Stimulated activated CD4-positive, alpha-beta T cell treated with anti-CD3 and anti-CD28 coated beads, Interleukin-4, amount 100 ng/mL, for 4 hours (primary cell): ENCODE measurements at regions not wholly inside any gene's neighbourhood (a gene's known extent, or its start where the extent isn't known, plus 50 kb on each side); places are given as distances from the start of the nearest gene placed in this dataset.
"Not testable (repeated sequence)": the region's sequence is repeated elsewhere in the genome, so short reads cannot be mapped to it uniquely, and the experiment has no call there.

ENCODE experiments used
- DNase-seq, 2 experiments: peaks; one replicate each; pipeline ENCODE4 v3.0.0-alpha.2; 2020

DNA sequence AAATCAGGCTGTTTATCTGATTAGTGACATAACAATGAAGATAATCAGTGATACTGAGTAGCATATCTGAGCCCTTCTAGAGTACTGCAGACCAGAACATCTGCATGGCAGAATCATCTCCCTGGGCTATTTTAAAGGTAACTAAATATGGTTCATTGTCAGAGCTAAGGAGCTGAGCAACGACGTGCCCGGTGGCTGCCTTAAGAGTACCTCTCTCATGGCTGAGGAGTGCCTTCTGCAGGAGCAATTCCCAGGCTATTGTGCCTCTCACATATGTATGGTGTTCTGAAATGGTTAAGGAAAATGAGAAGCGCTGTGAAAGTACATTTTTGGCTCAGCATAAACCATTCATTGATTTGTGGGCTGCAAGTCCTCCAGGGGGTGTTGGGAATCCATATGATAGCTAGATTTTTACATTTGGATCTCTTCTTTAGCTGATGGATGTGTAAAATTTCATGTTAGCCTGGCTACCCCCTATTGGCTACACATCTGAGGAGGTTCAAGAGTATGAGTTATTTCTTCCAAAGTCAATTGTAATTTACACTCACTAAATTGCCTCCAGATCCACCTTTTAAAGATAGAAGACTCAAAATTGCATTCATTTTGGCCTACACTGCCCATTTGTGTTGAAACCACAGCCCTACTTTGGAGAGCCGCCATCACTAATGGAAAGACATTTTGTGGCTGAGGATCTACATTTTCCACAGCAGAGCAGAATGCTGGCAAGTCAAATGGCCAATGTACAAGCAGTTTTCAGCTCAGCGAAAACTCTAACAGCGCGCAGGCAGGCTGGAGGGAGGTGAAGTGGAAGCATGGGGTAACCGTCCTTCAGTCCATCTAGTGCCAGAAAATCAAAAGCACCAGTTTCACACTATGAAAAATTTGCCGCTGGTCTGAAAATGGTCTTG, 198.0 kb downstream of the SIM1 start:
- DNase-seq, result no peak

DNA sequence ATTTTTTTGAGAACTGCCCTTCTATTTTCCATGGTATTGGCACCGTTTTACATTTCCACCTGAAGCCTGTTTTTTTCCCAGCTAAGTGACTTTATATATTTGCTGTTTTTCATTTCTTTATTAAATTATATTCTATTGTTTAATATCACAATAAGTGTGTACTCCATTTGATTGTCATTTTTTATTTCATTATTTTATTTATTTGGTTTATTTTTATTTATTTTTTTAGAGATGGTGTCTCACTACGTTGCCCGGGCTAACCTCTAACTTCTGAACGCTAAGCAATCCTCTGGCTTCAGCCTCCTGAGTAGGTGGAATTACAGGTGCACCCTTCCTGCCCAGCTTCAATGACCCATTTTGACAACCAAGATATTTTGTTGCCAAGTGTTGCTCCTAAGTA, 202.6 kb downstream of the SIM1 start:
- no peak for DNase-seq

DNA sequence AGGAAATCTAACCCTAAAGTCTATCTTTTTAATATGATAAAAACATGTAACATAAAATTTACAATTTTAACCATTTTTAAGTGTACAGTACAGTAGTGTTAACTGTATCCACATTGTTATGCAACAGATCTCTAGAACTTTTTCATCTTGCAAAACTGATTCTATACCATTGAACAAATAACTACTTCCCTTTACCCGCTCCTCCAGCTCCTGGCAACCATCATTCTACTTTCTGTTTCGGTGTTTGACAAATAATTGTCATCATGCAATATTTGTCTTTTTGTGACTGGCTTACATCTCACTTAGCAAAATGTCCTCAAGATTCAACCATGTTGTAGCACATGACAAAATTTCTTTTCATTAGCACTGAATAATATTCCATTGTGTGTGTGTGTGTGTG, 203.2 kb downstream of the SIM1 start:
- no peak for DNase-seq

DNA sequence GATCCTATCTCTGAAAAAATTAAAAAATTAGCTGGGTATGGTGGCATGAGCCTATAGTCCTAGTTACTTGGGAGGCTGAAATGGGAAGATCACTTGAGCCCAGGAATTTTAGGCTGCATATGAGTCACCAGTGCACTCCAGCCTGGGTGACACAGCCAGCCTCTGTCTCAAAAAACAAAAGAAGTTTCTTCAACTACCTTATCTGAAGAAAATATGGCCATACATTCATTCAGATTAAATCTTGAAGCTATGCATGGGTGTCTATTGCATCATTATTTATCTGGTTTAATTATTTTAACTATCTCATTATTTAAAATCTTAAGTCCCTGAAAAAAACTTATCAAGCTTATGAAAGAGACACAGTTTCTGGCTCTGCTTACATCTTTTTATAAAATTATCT, 204.1 kb downstream of the SIM1 start:
- no peak for DNase-seq

DNA sequence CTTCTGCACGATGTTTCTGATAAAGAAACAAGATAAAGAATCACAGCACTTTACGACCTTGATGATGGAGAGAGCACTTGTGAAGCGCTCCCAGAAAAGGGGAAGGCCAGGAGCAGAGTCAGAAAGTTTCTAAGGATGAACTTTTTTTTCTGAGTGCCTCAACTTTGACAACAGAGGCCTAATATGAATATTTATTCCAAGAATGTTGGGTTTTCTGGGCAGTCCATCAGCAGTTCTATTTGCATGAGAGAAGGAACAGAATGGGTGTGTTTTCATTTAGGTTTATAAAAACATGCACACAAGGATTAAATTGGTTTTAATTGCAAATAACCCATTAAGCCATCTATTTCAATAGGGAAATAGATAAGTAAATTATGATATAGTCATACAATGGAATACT, 204.9 kb downstream of the SIM1 start:
- DNase-seq, result no peak

DNA sequence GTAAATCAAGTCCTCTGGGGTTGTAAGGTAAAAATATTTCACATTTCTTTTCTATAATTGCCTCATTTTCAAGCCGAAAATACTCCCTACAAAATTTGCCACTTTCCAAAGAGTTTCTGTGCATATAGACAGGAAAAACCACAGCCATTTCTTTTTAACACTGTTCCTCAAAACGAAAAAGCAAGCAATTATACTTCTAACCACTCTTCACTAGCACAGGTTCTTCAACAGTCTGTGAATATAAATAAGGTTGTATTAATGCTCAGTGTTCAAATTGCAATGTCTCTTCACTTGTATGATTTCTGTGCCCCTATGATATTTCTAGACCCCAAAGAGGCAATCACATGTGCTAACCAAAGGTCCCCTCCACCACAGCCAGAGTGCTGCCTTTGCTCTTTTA, 206.0 kb downstream of the SIM1 start:
- DNase-seq, result no peak

DNA sequence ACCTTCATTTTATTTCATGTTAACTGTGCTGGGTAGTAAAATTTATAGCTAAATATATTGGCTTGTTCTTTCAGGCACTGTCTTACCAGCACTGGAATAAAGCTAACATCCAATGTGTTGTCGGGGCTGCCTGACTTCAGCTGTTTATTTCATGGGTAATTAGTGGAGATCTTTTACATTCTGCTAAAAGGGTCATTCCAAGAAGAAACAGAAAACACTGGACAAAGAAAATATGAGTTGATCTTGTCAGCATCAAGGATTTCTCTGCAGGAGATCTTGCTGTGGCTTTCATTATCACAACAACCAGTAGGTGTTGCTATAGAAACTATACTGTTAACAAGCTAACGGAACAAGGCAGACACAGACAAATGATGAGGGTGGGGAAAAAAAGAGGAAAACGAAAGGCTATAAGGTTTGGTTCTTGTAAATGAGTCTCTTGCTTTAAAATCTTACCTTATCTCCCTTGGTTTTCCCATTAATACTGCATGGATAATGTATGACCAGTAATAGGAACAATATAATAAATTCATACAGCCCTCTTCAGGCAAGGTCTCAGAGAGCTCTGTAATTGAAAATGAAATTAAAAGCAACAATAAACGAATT, 206.8 kb downstream of the SIM1 start:
- no peak for DNase-seq

DNA sequence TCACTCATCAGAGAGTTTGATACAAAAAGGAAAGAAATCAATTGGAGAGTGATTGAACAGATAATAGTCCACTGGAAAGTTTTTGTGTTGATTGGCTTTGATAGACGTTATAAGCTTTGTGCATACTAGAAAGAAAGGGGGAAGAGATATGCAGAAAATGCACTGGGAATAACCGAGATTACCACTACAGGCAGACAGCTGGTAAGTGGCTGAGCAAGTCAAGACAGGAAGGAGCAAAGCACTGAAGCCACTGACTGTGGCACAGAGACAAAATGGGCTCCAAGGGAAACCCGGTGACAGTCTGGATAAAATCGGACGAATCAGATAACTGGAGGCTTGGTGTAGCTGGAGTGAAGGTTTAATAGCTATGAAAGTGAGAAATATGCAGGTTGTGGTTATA, 209.0 kb downstream of the SIM1 start:
- DNase-seq, result no peak

DNA sequence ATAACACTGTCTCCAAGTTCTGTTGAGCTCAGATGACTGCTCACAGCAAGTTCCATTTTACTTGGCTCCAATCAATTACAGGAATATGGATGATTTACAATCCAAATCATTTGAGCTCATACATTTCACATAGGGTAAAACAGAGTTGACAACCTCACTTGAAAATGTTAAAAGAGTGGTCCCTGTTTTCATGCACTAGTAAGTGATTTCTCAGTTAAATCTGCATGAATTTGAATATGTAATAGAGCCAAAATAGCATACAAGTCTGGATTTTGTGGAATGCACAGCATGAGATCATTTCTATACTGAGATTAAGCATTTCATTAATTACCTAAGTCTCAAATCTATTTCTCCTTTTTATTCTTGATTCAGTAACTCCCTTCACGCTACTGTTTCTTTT, 217.6 kb downstream of the SIM1 start:
- no peak for DNase-seq

DNA sequence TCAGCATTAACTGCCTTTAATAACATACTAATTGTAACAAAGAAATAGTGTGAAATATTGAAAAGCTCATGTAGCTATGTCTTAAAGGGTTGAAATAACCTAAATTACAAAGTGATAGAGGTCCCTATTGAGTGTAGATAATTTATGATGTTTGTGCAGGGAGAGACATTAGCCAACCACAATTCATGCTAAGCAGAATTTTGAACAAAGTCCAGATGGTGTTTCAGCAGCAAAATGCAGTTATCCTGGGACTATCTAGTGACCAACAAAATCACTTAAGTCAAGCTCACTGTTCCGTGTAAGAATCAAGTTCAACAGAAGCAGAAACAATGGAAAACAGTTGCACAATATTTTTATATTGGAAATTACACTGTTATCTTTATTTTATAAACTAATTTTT, 218.5 kb downstream of the SIM1 start:
- DNase-seq, result no peak

DNA sequence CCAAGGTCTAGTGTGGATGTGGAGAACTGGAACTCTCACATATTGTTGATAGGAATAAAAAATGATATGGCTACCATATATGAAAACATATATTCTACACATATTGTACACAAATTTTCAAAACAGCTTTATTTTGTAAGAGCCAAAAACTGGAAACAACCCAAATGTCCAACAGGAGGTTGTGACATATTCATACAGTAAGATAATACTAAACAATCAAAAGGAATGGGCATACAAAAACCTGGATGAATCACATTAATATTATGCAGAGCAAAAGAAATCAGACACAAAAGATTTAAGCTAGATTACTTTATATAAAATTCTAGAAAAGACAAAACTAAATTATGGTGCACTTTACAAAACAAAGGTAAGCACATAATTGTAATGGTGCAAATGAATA, 223.9 kb downstream of the SIM1 start:
- DNase-seq, result no peak

DNA sequence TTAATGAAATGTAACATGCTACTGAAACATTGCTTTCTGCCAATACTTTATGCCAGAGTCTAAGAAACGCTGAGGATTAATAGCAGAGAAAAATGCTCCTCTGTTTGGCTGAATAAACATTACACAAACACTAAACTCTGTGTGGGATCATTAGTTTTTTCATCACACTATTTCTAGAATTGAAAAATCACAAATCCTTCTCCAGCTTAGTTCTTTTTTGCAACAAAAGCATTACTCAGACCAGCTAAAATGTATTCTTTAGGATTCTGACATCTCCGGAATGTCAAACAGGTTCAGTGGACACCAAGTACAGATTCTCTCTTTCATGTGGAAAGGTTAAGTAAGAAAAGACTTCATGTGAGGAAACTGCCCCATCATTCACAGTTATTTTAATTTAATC, 226.9 kb downstream of the SIM1 start:
- DNase-seq, result no peak

DNA sequence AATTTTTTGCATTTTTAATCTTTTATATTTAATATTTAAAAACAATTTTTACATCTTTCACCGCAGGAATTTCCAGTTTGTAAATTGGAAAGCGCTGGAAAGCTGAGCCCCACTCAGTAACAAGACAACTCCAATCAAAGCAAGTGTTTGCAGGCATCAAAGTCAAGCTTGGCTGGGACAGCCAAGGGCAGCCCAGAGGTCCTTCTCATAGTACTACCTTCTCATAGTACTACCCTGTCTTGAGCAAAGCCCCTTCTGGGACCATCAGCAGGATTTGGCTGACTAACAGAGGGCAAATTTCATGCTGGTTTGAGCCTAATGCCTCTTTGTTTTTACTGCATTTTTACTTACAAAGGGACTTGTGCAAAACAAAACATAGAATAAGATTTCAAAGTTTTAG, 228.3 kb downstream of the SIM1 start:
- no peak for DNase-seq

DNA sequence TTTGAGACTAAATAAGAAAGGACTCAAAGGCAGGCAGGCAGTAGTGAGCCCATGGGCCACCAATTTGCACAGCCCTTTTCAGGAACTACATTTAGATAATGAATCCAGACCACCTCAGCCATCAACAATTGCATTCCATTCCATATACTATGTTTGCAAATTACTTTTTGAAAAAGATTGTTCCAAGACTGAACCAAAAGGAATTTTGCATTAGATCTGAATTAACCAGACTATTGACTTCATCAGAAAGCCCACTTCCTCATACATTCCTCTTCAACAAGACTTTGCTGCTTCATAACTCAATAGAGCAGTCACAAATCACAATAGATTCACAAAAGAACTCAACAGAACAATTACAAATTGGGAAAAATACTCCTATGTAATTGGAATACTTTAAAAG, 229.1 kb downstream of the SIM1 start:
- no peak for DNase-seq

DNA sequence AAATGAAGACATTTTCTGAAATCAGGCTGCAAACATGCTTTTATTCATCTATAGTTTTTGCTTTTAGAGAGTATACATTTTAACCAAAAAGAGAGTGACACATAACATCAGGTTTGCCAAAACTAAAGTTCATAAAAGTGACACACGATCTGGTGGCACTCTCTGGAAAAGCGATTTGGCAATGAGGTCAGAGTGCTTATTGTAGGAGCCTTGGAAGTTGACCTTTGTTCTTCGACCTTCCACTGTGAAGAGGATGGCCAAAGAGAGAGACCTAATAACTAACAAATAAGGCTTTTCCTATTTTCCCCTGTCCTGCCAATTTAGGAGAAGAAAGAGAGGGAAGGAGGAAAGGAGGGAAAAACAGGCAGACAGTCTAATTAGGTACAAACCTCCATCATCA, 230.1 kb downstream of the SIM1 start:
- no peak for DNase-seq

DNA sequence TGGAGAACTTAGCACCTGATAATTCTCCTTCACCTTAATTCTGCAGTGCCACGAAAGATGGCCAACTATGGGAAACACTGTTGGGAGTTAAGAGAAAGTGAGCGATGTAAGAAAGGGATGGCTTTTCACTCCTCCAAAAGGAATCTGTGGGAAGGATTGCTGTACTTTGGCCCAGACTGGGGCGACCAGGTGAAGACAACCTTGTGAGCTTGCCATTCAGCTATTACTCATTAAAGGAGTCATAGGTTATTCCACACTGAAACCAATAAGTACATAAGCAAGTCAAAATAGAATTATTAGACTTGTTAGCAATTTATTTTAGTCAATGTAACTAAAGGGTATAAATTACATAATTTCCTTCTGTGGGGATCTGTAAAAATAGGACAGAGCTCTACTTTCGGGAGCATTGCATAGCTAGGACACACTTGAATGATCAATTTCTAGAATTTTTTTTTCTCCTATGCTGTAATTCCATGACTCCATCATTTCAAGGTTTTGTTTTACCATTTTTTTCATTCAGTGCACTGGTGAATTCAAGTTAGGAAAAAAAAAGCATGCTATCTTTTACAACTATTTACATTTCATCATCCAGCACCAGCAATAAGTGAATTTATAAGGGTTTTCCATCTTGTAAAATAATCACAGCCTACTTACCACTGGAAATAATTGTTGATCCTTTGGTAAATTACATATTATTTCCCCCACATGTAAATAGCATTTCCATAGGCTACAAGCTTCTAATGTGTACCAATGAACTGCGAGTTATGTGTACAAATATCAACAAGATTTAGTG, 231.7 kb downstream of the SIM1 start:
- DNase-seq, result no peak

DNA sequence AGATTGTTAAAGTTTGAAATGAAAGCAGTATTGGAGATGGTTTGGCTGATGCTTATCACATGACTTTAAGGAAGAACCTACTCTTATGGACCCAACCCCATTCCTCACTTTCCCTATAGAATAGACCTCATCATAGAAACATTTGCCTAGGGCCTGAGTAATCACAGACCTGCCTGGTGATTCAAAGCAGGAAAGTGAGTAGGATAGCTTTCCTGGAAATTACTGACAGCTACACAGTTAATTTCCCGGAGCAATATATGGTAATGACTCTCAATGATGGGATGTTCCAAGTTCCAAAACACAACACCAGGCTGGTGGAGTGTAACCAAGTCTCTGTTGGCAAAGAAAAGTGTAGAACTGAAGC, 233.8 kb downstream of the SIM1 start:
- no peak for DNase-seq

DNA sequence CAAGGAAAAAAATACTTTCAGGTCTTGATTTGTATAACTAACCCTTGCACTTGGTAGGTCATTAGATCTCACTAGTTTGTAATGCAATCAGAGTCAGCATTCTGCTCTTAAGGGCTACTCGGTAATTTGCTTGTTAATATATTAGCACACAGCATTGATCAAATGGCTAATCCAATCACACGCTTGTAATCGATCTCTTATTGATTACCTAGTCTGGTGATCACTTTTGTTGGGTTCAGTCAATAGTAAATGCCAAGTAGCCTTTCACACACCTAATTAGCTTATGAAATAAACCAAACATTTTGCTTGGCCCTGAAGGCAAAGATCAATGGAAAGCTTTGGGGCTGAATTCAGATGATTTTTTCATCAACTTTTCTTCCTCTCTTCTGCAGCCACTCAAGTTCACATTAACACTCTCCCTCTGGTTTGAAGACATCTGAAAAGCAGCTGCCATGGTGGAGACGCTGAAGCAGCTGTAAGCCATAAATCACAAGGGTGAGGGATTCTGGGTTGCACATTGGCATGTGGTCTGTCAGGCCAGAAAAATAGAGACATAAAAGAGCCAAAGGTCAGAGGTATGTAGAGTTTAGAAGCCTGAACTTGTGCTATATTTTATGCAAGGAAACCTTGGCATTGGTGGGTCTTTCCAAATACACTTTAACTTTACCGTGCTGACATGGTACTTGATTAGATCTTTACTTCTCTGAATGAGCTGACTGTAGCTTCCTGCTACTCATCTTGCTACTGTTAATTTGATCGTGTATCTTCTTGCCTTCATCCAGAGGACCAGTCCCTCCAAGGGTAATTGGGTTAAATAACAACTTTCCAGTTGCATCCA, 234.4 kb downstream of the SIM1 start:
- no peak for DNase-seq

DNA sequence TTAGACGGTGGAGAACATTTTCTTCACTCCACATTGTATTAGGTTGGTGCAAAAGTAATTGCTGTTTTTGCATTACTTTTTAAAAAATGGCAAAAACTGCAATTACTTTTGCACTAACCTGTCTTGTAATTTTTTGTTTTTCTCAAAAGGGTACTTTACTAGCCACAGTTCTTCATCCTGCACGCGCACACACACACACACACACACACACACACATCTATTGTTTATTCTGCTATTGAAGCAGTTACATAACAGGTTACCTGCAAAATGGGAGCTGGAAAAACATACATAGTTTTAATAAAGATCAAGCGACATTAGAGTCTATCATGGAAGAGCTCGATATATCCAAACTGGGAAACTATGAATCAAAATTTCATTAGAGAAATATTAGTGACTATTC, 235.2 kb downstream of the SIM1 start:
- DNase-seq, result no peak

DNA sequence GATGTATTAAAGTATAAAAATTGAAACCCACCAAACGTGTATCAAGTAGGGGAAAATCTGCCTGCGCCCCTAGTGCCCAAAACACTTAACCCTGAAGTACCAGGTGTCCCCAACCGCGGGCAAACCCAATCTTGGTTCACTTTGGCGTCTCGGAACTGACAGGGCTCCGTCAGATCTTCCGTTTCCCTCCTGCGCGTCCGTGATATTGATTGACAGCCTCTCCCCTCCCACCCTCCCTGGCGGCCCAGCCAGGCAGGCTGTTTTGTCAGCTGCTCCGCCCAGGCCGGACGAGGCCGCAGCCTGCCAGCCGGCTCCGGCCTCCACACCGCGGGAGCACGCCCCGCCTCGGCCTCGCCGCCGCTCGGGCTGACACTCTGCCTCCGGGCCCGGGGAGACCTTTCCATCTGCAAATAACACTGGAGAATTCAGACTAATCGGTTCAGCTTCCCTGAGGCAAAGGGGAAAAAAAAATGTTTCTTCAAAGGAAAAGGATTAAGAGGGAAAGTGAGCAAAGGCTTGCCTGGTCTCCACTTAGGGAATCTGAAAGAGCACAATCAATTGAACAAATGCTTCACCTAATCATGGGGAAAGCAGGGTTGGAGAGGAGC, 234.9 kb upstream of the MCHR2 start:
- DNase-seq, result peak; percentile 4

DNA sequence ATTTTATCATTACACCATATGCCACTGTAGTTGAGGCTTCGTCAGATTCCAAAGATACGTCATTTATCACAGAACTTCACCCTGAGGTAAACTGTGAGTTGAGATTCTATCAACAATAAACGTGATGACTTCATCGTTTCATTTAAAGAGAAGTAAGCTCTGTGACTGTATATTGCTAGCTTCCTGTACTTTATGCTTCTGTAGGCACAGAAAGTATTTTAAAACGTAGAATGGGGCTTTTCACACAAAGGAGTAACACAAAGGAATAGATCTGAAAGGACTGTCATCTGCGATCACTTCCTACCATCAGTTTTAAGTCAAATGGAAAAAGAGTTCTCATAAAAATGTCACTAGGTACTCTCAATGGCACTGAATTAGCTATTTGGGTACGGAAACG, 234.4 kb upstream of the MCHR2 start:
- no peak for DNase-seq

DNA sequence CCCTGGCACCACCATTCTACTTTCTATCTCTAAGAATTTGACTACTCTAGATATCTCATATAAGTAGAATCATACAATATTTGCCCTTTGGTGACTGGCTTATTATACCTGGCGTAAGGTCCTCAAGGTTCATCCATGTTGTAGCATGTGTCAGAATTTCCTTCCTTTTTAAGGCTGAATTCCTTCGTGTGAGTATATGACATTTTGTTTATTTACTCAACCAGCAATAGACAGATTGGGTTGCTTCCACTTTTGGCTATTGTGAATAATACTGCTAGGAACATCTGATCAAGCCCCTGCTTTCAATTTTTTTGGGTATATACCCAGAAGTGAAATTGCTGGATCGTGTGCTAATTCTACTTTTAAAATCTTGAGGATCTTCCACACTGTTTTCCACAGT, 232.8 kb upstream of the MCHR2 start:
- no peak for DNase-seq

DNA sequence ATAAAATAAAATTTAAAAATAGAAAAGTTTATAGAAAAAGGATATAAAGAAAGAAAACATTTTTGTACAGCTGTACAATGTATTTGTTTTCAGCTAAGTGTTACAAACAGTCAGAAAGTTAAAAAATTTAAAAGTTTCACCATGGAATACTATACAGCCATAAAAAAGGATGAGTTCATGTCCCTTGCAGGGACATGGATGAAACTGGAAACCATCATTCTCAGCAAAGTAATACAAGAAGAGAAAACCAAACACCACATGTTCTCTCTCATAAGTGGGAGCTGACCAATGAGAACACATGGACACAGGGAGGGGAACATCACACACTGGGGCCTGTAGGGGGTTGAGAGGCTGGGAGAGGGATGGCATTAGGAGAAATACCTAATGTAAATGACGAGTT, 229.9 kb upstream of the MCHR2 start:
- not testable (repeated sequence) for DNase-seq
